ENCODE measurements at regions not wholly inside any gene's neighbourhood (a gene's known extent, or its start where the extent isn't known, plus 50 kb on each side); places are given as distances from the start of the nearest gene placed in this dataset.

DNA sequence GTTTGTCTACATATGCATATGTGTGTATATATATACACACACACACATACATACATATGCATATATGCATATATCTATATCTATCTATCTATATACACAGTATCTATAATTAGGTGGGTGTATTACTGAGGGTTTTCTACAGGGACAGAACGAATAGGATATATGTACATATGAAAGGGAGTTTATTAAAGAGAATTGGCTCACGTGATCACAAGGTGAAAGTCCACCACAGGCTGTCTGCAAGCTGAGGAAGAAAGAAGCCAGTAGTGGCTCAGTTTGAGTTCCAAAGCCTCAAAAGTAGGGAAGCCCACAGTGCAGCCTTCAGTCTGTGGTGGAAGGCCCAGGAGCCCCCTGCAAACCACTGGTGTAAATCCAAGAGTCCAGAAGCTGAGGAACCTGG lies 756.0 kb upstream of the ACVR2A start:
- Histone ChIP-seq H3K27me3 (no peaks in the 10 kb centered on the region), H3K36me3 (no peaks in the 10 kb centered on the region), H3K4me1 (ENCODE audit: control insufficient read depth in 1 of 2, insufficient read depth in 1 of 2, low read depth in 1 of 2, low read length in 1 of 2) (no peaks in the 10 kb centered on the region), H3K9me3 (no peaks in the 10 kb centered on the region), H3K27ac (no peak overlapping the region), H3K4me3 (ENCODE audit: low read depth in 1 of 2, low read length in 1 of 2) (no peak overlapping the region)
- TF ChIP-seq, protein P1, sequence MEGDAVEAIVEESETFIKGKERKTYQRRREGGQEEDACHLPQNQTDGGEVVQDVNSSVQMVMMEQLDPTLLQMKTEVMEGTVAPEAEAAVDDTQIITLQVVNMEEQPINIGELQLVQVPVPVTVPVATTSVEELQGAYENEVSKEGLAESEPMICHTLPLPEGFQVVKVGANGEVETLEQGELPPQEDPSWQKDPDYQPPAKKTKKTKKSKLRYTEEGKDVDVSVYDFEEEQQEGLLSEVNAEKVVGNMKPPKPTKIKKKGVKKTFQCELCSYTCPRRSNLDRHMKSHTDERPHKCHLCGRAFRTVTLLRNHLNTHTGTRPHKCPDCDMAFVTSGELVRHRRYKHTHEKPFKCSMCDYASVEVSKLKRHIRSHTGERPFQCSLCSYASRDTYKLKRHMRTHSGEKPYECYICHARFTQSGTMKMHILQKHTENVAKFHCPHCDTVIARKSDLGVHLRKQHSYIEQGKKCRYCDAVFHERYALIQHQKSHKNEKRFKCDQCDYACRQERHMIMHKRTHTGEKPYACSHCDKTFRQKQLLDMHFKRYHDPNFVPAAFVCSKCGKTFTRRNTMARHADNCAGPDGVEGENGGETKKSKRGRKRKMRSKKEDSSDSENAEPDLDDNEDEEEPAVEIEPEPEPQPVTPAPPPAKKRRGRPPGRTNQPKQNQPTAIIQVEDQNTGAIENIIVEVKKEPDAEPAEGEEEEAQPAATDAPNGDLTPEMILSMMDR (IDR thresholded peaks at IDR 0.05): no peak

DNA sequence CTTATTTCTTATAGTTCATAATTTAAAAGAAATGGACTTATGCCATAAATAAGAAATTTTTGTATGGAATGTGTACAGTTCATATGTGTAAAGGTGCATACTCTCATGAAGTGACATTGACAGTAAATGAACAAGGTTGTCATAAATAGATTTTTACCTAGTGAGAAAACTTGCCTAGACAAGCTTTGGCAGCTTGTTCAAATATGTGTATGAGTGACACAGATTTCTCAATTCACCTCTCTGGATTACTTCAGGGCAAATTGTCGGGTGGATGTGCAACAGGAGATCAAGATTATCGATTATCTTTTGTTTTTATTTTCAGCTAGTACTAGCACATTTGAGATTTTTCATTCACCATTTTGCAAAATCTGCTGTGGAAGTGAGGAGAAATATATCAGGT lies 758.1 kb upstream of the ACVR2A start:
- Histone ChIP-seq H3K27ac (no peak overlapping the region), H3K36me3 (no peaks in the 10 kb centered on the region), H3K4me3 (ENCODE audit: low read depth in 1 of 2, low read length in 1 of 2) (no peak overlapping the region), H3K27me3 (no peaks in the 10 kb centered on the region), H3K9me3 (no peaks in the 10 kb centered on the region), H3K4me1 (ENCODE audit: control insufficient read depth in 1 of 2, insufficient read depth in 1 of 2, low read depth in 1 of 2, low read length in 1 of 2) (no peaks in the 10 kb centered on the region)
- TF ChIP-seq, protein P1 (IDR thresholded peaks at IDR 0.05): no peak

DNA sequence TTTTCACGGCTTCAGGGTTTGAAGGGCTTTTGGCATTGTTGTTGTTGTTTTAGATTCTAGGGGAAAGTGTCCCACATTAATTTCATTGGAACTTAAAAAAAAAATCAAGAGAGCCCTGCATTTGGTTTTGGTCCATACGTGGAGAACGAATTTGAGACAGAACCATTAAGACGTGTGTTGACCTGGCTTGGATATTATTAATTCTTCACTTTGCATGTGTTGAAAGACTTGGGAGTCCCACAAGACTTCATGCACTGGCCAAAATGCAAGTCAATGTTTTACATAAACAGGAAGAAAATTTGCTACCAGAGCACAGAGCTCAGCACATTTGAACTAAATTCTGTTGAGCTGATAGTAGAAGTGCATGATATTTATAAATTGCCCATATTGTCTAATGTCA lies 761.2 kb upstream of the ACVR2A start:
- H3K27me3 ChIP-seq: no peaks in the 10 kb centered on the region
- TF ChIP-seq, protein P1 (IDR thresholded peaks at IDR 0.05): no peak
- no peaks in the 10 kb centered on the region for H3K4me1 ChIP-seq (ENCODE audit: control insufficient read depth in 1 of 2, insufficient read depth in 1 of 2, low read depth in 1 of 2, low read length in 1 of 2)
- no peak overlapping the region for H3K4me3 ChIP-seq (ENCODE audit: low read depth in 1 of 2, low read length in 1 of 2)
- no peaks in the 10 kb centered on the region for H3K9me3 ChIP-seq
- H3K27ac ChIP-seq: no peak overlapping the region
- no peaks in the 10 kb centered on the region for H3K36me3 ChIP-seq

DNA sequence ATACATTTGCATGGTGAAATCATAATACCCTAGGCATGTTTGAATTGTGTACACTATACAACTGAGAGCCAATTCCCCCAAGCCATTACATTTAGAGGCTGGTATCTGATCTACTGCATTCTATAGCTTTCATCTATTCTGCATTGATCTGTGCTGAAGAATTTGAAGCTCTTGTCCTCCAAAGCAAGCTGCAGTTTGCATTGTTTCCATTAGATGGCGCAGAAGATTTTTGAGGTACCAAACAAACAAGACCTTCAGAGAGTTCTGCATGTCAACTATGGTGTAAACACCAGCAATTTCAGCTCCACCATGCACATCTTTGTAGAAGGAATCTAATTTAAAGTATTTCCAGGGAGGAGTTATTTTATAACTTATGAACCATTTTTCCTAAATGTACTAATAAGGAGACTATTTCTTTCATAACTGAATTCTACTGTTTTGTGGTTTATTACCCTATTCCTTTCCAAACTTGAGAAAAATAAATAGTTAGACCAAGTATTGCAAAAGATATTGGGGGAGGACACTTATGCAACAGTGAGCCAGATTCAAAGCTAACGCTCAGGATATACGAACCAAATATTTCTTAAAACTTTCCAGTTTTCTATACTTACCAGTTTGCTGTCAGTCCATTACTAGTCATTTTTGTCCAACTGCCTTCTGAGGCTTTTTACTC lies 761.8 kb upstream of the ACVR2A start:
- TF ChIP-seq, protein P1 (IDR thresholded peaks at IDR 0.05): no peak
- Histone ChIP-seq H3K4me3 (ENCODE audit: low read depth in 1 of 2, low read length in 1 of 2) (no peak overlapping the region), H3K4me1 (ENCODE audit: control insufficient read depth in 1 of 2, insufficient read depth in 1 of 2, low read depth in 1 of 2, low read length in 1 of 2) (no peaks in the 10 kb centered on the region), H3K36me3 (no peaks in the 10 kb centered on the region), H3K27ac (no peak overlapping the region), H3K9me3 (no peaks in the 10 kb centered on the region), H3K27me3 (no peaks in the 10 kb centered on the region)

DNA sequence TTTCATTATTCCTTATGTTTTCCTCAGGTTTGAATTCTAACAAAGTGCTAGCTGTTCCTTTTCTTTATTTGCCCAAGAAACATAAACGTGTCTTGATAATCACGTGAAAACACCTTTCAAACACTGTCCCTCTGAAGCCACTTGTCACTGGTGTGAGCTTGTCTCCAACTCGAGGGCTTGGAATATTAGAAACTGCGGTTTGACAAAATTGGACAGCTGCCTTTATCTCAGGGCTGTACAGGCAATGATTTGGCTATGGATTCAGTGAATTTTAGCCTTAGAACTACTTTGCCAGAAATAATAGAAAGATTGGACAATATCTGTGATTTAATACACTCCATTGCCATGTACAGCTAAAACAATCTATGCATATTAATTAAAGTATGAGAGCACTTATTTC lies 763.0 kb upstream of the ACVR2A start:
- no peaks in the 10 kb centered on the region for H3K4me1 ChIP-seq (ENCODE audit: control insufficient read depth in 1 of 2, insufficient read depth in 1 of 2, low read depth in 1 of 2, low read length in 1 of 2)
- no peaks in the 10 kb centered on the region for H3K9me3 ChIP-seq
- TF ChIP-seq, protein P1 (IDR thresholded peaks at IDR 0.05): no peak

More for the DNA sequence above, 763.0 kb upstream of the ACVR2A start:
- Histone ChIP-seq H3K27me3 (no peaks in the 10 kb centered on the region), H3K36me3 (no peaks in the 10 kb centered on the region), H3K27ac (no peak overlapping the region), H3K4me3 (ENCODE audit: low read depth in 1 of 2, low read length in 1 of 2) (no peak overlapping the region)

Data from neutrophil (primary cell).